GM18505 (cell line): ENCODE measurements at regions not wholly inside any gene's neighbourhood (a gene's known extent, or its start where the extent isn't known, plus 50 kb on each side); places are given as distances from the start of the nearest gene placed in this dataset.

Experiments used
- ATAC-seq: cut with Tn5 transposase; IDR thresholded peaks from one replicate; pipeline ENCODE4 v1.9.1; 2021; ENCODE audit not compliant: unreplicated experiment
- POLR2A ChIP-seq: IDR thresholded peaks from 4 replicates; pipeline ENCODE4 v1.6.1; 2011; ENCODE audit warnings: borderline replicate concordance; ENCODE audit not compliant: insufficient read depth, insufficient read length; ENCODE audit errors: extremely low read depth

DNA sequence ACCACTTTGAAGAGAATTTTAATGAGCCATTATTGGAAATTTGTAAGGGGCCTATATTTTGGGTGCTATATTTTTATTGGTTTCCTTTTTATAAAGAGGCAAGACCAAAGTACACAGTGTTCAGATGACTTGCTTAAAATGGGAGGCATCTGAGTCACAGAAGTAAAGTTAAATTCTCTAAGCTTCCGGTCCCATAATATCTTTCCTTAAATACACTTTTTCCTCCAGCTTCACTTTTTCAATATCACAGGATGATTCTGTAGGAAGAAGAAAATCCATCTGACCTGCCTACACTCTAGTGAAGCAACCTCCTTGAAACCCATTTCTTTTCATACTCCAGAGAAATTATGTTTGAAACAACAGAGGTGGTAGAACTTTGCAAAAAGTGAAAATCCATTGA is 274.0 kb downstream of the PIK3R1 start:
- TF ChIP-seq POLR2A, result no peak
- ATAC-seq, result no peak

DNA sequence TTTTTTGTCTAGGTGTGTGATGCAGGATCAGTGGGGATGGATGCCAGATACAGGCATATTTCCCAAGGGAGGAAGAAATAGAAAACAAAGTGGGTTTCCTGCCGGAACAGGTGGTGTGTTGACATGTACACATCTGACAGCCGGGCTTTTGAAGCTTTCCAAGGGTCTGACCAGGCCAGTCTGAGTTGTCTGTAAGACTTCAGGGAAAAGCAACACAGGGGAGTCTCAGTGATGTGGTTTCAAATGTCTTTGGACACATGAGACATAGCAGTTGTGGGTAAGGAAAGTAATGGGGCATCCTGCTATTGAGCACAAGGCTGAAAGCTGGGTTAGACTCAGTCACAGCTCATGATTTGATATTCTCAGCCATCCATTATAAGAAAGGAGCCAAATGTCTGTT is 274.9 kb downstream of the PIK3R1 start:
- ATAC-seq, result no peak
- TF ChIP-seq POLR2A, result no peak

DNA sequence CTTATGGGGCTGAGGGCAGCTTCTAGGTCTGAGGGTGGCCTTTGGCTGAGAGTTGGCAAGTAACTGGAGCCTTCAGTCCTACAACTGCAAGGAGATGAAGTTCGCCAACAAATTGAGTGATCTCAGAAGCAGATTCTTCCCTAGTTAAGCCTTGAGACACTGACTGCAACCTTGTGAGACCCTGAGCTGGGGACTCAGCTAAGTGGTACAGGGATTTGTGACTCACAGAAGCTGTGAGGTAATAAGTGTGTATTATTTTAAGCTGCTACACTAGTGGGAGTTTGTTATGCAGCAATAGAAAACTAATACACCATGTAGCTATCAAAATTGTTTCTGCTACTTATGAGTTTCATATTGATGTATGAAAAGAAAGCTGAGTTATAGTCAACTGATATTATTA is 279.2 kb downstream of the PIK3R1 start:
- no peak for TF ChIP-seq POLR2A
- ATAC-seq, result no peak

DNA sequence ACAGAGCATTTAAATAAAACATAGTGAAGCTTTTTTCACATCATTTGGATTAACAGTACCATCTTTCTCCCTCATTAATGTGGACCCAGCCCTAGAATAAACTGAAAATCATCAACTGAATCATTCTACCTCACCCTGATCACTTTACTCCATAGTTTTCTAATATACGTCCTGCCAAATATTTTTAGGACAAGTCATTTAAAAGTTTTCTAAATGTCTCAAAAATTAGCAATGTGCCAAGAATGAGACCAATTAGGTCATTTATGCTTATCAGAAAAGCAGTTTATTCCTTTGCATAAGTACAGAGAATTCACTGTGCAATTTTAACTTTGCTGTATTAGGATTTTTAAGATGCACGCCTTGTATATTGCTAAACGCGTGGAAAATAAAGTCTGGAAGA is 284.4 kb downstream of the PIK3R1 start:
- no peak for ATAC-seq
- no peak for TF ChIP-seq POLR2A

DNA sequence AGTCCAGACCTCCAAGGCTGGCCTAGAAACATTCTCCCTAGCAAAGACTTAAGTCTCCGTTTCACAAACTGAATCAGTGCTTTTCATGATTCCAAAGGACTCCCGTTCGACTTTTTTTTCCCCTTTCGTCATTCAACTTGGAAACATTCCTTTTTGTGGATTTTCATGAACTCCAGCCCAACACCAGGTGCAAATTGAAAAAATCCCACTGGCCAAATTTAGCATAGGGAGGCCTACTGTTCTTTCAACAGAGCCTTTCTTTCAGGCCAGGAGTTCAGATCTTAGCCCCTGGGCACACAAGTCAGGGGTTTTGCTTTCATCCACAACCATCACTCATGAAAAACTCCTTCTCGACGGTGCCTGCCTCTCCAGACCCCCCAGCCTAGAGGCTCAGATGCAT is 285.3 kb downstream of the PIK3R1 start:
- no peak for TF ChIP-seq POLR2A
- ATAC-seq, result no peak

DNA sequence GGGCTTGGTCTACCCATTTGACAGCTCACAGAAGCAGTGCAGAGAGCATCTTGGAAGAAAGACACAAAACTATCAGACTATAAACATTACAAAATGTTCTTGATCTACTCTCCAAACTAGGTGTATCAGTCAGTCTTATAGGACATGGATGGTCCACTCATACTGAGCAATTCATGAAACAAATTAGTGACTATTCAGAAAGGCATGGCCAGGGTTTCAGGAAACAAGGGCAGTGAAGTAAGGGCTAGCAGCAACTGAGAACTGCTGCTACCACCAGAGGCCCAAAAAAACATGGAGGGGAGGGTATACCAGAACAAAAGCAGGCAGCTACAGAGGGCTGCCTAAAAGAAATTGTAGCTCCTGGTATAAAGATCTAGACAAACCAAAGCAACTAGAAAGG is 287.0 kb downstream of the PIK3R1 start:
- ATAC-seq, result no peak
- TF ChIP-seq POLR2A, result no peak

DNA sequence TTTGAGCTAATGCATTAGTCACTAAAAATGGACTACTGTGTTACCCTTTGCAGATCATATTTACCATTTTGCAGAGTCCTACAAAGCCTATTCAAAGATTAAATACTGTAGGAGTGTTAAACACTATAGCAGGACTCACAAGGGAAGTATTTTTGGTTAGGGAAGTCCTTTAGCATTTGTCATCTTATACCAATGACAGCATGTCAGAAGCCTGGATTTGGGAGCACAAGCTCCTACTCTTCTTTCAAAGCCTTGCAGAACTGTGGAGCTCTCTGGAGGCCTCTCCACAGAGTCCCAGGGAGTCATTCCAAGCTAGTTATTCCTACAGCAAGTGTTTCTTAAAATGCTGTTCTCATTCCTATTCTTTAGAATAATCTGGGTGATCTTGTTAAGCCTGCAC is 288.8 kb downstream of the PIK3R1 start:
- no peak for TF ChIP-seq POLR2A
- no peak for ATAC-seq

DNA sequence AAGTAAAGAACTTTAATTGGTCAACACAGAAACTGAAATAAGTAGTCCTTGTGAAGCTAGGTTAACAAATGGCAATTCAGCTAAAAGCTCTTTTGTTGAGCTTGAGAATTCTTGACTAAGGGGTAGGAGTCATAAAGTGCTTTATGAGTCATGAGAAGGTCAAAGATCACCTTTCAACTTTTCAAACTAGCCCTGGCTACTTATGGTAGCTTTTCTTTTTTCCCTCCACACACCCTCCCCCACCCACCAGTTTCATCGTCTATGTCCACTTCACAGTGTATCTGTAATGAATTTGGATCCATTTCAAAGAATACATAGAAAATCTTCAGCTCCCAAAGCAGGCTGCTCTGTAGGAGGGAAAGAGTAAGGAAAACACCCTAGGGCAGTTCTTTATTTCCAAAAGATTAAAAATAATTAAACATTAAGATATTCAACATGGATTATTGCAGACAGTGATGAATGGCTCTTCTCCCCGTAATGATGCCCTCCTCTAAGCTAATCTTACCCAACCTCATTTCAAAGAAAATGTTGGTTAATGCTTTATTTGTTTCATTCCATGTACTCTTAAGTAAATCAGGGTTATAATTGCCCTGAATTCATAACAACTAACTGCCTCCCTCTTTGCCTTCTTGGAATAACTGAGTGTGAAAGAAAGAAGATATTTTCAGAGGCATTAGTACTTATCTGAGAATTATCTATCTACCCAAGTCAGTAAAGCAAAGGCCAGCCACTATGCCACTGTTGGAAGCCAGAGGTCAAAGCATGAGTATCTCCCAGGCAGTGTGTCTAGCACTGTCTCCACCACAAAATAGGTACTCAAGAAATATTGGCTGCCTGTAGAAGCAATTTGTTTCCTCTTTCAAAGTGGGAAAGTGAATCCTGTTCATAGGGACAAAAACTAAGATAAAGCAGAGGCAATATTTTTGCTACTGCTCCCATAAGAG is 290.6 kb downstream of the PIK3R1 start:
- ATAC-seq, result no peak
- no peak for TF ChIP-seq POLR2A

DNA sequence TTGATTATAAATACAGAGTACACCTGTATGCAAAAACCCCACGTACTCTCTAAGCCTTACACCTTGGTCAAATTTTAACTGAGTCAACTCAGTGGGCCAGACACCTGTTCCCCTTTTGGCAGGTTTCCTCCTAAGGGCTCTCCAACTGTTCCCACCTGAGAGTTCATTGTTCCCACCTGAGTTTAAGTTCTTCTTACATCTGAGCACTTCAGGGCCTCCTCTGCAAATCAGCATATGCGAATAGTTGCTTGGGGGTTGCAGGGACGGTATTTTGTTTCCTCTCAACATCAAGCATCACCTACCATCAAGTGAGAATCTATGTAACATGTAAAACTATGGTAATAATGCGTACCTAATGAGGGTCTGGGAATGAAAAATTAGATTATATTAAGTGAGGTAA is 300.0 kb downstream of the PIK3R1 start:
- ATAC-seq, result no peak
- no peak for TF ChIP-seq POLR2A

DNA sequence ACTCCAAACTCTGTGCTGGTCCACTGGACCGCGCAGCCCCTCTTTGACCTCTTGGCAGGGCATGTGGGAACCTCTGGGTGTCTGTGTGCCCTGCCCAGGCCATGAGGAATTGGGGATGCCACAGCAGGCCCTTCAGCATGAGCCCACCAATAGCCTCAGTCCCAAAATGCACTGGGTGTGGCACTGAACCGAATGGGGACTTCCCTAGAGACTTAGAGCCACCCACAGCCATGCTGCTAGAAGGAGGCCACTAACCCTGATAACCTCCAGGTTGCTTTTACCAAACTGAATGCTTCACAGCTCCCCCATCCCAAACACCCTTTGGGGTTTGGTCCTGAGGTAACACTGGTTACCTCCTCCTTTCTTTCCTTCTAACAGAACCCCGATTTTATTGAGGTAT is 302.7 kb downstream of the PIK3R1 start:
- no peak for TF ChIP-seq POLR2A
- no peak for ATAC-seq

DNA sequence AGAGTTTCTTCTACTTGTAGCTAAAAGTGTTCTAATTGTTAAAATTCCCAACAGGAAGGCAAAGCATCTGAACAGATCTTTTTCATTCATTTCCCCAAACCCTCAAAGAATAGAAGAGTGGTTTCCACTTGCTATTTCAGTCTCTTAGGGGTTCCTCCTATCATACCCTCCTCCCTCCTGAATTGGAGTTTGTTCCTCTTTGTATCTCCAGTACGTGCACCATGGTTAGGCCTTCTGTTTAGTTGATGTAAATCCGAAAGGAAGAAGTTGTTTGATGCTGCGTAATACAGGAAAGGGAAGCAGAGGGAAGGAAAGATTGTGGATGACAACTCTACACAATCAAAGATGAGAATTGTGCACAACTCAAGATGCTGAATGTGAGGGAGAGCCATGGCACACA is 303.6 kb downstream of the PIK3R1 start:
- no peak for TF ChIP-seq POLR2A
- ATAC-seq, result no peak

DNA sequence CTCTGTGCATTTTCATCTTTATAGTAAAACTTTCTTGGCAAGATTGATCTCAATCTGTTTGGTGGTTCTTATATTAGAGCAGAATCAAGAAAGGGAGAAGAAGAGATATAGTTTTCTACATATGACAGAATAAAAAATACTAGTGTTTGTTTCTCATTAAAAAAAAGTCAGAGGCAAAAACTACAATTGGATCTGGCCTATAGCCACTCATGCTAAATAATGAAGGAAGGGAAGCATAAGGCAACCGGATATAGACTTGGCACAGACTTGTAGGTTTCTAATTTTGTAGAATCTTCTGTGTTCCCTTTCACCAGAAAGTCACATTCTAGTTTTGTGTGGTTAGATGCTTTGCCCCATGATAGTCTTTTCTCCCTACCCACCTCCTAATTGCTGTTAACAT is 306.2 kb downstream of the PIK3R1 start:
- no peak for ATAC-seq
- TF ChIP-seq POLR2A, result no peak

DNA sequence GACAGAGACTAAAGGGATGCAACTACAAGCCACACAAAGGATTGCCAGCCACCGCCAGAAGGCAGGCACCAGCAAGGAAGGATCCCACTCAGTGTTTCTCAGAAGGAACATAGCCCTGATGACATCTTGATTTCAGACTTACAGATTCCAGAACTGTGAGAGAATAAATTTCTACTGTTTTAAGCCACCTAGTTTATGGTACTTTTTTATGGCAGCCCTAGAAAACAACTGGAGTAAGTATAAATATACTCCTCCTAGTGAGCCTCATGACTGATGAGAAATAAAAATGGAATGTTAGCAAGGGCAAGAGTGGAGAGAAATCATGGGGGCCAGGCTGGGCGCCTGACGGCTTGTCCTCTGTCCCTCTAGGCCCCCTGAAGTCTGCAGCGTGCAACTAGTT is 307.3 kb downstream of the PIK3R1 start:
- no peak for ATAC-seq
- TF ChIP-seq POLR2A, result no peak

DNA sequence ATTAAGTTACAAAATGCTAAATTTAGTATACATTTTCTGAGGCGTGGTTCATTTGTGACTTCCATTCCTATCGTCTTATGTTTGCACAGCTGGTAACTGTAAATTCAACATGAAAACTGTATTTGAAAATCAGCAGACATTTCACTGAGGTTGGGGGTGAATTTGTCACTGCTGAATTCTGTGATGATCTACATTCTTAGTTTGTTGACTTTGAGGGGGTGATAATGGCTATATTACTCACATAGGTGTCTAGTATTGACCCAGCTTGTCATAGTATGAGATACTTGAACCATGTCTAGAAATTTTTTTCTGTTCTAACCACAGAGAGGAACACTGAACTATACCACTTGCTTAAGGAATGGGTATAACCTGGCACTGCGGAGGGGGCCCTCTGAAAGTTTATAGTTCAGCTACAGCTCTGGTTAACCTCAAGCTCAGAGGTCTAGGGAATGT is 313.3 kb downstream of the PIK3R1 start:
- TF ChIP-seq POLR2A, result no peak
- no peak for ATAC-seq
